ENCODE measurements at regions not wholly inside any gene's neighbourhood (a gene's known extent, or its start where the extent isn't known, plus 50 kb on each side); places are given as distances from the start of the nearest gene placed in this dataset.

DNA sequence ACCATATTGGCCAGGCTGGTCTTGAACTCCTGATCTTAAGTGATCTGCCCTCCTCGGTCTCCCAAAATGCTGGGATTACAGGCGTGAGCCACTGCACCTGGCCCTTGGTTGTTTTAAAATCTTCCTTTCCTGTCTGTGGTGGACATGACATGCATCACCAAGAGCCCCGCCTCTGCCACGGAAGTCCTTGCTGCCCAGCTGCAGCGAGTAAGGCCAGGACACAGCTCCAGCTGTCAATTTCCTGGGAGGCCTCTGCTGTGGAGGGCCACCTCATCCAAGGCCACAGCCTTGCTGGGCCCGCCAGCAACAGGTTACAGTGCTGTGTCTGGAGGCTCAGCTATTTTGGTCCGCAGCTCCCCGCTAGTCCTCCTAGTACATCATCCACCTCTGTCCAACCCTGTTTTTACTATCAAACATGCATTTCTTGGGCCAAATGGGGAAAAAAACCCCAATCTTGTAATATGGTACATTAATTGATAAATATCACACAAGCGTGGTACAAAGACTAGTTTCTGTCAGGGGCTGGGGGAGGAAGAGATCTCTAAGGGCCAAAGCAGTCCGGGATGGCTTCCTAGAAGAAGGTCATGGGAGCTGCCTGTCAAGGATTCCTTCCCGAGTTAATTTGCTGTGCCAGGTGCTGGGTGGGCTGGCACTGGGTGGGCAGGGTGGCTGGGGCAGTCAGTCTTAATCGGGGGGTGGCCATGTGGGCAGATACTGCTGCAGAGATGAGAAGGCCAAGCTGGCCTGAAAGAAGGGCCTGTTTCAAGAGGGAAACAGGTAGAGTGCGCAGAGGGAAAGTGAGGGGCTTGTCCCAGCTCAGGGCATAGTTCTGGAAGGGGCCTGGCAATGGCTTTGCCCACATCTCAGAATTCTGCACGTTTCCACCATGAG, 100.5 kb downstream of the INHBB start:
- Histone ChIP-seq H3K4me3 (no peak overlapping the region), H3K27ac (no peak overlapping the region), H3K4me1 (peaks cover 6 to 9% of the 10 kb centered on the region in 2 donors), H3K9me3 (no peaks in the 10 kb centered on the region), H3K27me3 (peaks cover 6 to 12% (median 7%) of the 10 kb centered on the region in 3 donors), H3K36me3 (no peaks in the 10 kb centered on the region)
- intact Hi-C loops (cut with DNase I; ENCODE audit: low total_unique reads) (loop anchor here (10.0 kb wide), 1 partner anchor 228 kb away; no protein-coding TSS in a partner anchor), in situ Hi-C loops (cut with MboI; ENCODE audit: low sequenced_read_pairs in 4 of 4) (loop anchor here in 1 of 4 donors (25.0 kb wide), 1 partner anchor 109 kb away; the partner anchor contains the start of gene INHBB)
- no peak for TF ChIP-seq POLR2A (IDR thresholded peaks at IDR 0.05)
- no peak for ATAC-seq
- DNase-seq, result no peak

DNA sequence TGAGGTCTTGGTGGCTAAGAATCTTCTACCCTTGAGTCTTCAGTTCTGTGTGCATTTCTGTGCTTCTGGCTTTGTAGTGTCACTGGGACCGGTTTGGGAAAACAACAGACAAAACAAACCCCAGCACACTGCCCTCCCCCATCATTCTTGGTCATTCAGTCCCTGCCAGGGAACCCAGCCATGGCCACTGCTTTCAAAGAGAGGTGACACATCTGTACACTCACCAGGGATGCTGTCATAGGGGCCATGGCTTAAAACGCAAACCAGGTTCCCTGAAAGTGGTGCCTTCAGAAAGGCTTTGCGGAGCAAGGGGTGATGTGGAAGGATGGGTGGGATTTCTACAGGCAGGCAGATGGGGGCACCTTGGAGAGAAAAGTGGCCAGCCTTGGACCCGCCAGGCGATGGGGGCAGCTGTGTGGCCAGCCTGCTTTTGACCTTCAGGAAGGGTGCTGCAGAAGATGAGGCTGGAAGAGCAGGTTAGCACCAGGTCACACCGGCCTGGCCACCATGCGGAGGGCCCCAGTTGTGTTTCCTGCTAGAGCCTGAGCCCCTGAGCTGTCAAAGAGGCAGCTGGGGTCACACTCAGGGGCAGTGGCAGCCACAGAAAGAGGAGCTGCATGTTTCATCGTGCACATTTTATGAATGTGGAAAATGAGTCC, 101.3 kb downstream of the INHBB start:
- Histone ChIP-seq H3K4me1 (peaks cover under 1 to 2% of the 10 kb centered on the region in 2 donors), H3K9me3 (no peaks in the 10 kb centered on the region), H3K36me3 (no peaks in the 10 kb centered on the region), H3K4me3 (no peak overlapping the region), H3K27me3 (peaks cover under 1 to 4% (median 4%) of the 10 kb centered on the region in 3 donors), H3K27ac (no peak overlapping the region)
- TF ChIP-seq CTCF (IDR thresholded peaks at IDR 0.05 in 4 of 5, conservative IDR thresholded peaks at IDR 0.05 in 1 of 5), result no peak
- TF ChIP-seq POLR2A (IDR thresholded peaks at IDR 0.05), result no peak
- DNase-seq (no peak), ATAC-seq (no peak)
- in situ Hi-C loops (cut with MboI; ENCODE audit: low sequenced_read_pairs in 4 of 4) (loop anchor here in 1 of 4 donors (25.0 kb wide), 1 partner anchor 110 kb away; the partner anchor contains the start of gene INHBB), intact Hi-C loops (cut with DNase I; ENCODE audit: low total_unique reads) (loop anchor here (10.0 kb wide), 1 partner anchor 228 kb away; no protein-coding TSS in a partner anchor)

DNA sequence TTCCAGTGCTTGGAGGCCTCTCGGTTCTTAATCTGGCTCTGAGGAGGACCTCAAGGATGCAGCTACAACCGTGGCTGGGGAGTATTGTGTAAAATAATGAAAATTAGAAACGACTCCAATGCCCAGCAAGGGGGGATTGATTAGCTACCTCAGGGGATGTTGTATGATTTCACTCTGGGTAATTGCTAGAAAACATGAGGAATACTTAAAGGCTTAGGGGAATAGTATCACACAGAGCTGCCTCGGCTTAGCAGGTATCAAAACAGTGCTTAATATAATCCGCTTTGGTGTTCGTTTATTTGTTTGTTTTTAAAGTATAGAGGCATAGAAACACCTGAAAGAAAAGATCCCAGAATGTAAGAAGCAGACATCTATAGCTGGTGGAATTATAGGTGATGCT, 102.5 kb downstream of the INHBB start:
- H3K9me3 ChIP-seq, result no peaks in the 10 kb centered on the region
- no peaks in the 10 kb centered on the region for H3K4me1 ChIP-seq
- H3K4me3 ChIP-seq, result no peak overlapping the region
- DNase-seq (no peak), ATAC-seq (no peak)
- no peak for TF ChIP-seq CTCF (IDR thresholded peaks at IDR 0.05 in 4 of 5, conservative IDR thresholded peaks at IDR 0.05 in 1 of 5)
- H3K27ac ChIP-seq, result no peak overlapping the region
- H3K36me3 ChIP-seq, result no peaks in the 10 kb centered on the region
- H3K27me3 ChIP-seq, result no peaks in the 10 kb centered on the region
- intact Hi-C loops (cut with DNase I; ENCODE audit: low total_unique reads), result loop anchor here (10.0 kb wide), 1 partner anchor 226 kb away; no protein-coding TSS in a partner anchor
- in situ Hi-C loops (cut with MboI; ENCODE audit: low sequenced_read_pairs in 4 of 4), result loop anchor here in 1 of 4 donors (25.0 kb wide), 1 partner anchor 111 kb away; the partner anchor contains the start of gene INHBB

GRCh38 chr2:120448961-120449810, 103.2 kb downstream of the INHBB start:
- no peak for DNase-seq

More at GRCh38 chr2:120448961-120449810, 103.2 kb downstream of the INHBB start:
- no peak overlapping the region for H3K4me3 ChIP-seq
- H3K27ac ChIP-seq, result no peak overlapping the region
- TF ChIP-seq POLR2A (IDR thresholded peaks at IDR 0.05) (no peak), CTCF (IDR thresholded peaks at IDR 0.05 in 4 of 5, conservative IDR thresholded peaks at IDR 0.05 in 1 of 5) (no peak)
- H3K4me1 ChIP-seq, result no peaks in the 10 kb centered on the region
- no peaks in the 10 kb centered on the region for H3K27me3 ChIP-seq
- in situ Hi-C loops (cut with MboI; ENCODE audit: low sequenced_read_pairs in 4 of 4) (loop anchor here in 1 of 4 donors (25.0 kb wide), 1 partner anchor 112 kb away; the partner anchor contains the start of gene INHBB), intact Hi-C loops (cut with DNase I; ENCODE audit: low total_unique reads) (loop anchor here (10.0 kb wide), 1 partner anchor 226 kb away; no protein-coding TSS in a partner anchor)
- H3K9me3 ChIP-seq, result no peaks in the 10 kb centered on the region
- ATAC-seq, result no peak
- no peaks in the 10 kb centered on the region for H3K36me3 ChIP-seq
